ENCODE measurements at regions not wholly inside any gene's neighbourhood (a gene's known extent, or its start where the extent isn't known, plus 50 kb on each side); places are given as distances from the start of the nearest gene placed in this dataset.

DNA sequence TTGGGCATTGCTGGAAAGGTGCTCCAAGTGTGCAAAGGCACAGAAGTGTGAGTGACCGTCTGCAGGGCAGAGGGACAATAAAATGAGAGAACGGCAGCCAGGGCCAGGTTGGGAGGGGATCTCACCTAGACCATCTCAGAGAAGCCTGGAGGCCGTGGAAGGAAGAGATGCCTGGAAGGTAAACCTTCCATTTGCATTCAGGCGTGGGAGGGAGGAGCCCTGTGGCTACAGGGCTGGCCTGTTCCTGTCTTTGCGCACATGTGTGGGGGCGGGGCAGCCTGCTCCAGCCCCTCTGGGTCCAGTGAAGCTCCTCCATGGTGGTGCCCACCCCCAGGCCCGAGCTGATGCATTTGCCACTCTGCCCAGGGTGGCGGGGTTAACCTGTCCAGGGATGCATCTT lies 473.6 kb upstream of the MGMT start:
- Mint-ChIP-seq H3K36me3 (ENCODE audit: low read depth) (no peaks in the 10 kb centered on the region), H3K27me3 (peaks cover 2% of the 10 kb centered on the region), H3K4me1 (no peaks in the 10 kb centered on the region), H3K4me3 (no peak overlapping the region), H3K9me3 (no peaks in the 10 kb centered on the region), H3K27ac (no peak overlapping the region)
- intact Hi-C loops (cut with micrococcal nuclease), result no loop called here
- no peak for DNase-seq

DNA sequence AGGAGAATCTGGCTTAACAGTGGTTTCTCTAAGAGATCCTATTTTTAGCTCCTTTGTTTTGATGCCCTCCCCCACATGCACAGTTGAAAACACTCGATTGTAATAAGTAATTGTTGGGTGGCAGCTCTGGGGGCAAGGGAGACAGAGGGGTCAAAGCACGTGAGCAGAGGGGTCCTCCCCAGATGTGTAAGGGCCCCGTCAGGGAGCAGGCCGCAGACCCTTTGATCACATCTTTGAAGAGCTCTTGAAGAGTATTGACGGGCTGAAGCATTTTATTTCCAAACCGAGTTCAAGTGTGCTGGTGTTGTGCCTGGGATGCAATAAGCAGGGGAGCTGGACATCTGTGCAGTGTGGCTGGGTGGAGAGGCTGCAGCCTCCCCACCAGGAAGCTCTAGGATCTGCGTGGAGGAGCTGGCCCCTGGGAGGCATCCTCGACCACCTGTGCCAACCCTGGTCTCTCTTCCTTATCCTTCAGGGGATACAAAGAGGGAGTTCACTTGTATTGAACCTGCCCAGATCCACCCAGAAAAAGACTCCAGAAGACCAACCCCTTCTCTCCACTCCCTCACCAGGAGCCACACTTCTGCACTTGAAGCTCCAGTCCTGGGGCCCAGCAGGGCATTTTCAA lies 473.0 kb upstream of the MGMT start:
- H3K9me3 Mint-ChIP-seq, result no peaks in the 10 kb centered on the region
- peaks cover 2% of the 10 kb centered on the region for H3K27me3 Mint-ChIP-seq
- H3K4me3 Mint-ChIP-seq, result no peak overlapping the region
- no peak for DNase-seq
- no peaks in the 10 kb centered on the region for H3K4me1 Mint-ChIP-seq
- no peak overlapping the region for H3K27ac Mint-ChIP-seq
- intact Hi-C loops (cut with micrococcal nuclease), result no loop called here
- no peaks in the 10 kb centered on the region for H3K36me3 Mint-ChIP-seq (ENCODE audit: low read depth)

DNA sequence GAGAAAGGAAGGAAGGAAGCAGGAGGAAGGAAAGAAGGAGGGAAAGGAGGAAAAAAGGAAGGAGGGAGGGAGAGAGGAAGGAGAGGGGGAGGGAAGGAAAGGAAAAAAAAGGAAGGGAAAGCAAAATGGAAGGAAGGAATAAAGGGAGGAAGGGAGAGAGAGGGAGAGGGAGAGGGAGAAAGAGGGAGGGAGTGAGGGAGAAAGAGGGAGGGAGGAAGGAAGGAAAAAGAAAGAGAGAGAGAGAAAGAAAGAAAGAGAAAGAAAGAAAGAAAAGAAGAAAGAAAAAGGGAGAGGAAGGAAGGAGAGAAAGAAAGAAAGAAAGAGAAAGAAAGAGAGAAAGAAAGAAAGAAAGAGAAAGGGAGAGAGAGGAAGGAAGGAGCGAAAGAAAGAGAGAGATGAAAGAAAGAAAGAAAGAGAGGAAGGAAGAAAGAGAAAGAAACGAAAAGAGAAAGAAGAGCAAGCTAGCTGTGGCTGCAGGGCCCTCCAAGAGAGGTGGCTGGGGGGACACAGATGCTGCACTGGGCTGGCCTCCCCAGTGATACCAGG lies 472.4 kb upstream of the MGMT start:
- no peak overlapping the region for H3K4me3 Mint-ChIP-seq
- H3K27me3 Mint-ChIP-seq, result peaks cover 2% of the 10 kb centered on the region
- H3K27ac Mint-ChIP-seq, result no peak overlapping the region
- no peaks in the 10 kb centered on the region for H3K36me3 Mint-ChIP-seq (ENCODE audit: low read depth)
- no peaks in the 10 kb centered on the region for H3K9me3 Mint-ChIP-seq
- no peaks in the 10 kb centered on the region for H3K4me1 Mint-ChIP-seq
- intact Hi-C loops (cut with micrococcal nuclease), result no loop called here
- DNase-seq, result no peak

- Mint-ChIP-seq H3K4me1 (no peaks in the 10 kb centered on the region), H3K27me3 (peaks cover 2% of the 10 kb centered on the region), H3K9me3 (no peaks in the 10 kb centered on the region), H3K4me3 (no peak overlapping the region), H3K27ac (no peak overlapping the region), H3K36me3 (ENCODE audit: low read depth) (no peaks in the 10 kb centered on the region)
- DNase-seq, result no peak
- intact Hi-C loops (cut with micrococcal nuclease), result no loop called here
Measured at GRCh38 chr10:128995676-128996075, 471.4 kb upstream of the MGMT start.

DNA sequence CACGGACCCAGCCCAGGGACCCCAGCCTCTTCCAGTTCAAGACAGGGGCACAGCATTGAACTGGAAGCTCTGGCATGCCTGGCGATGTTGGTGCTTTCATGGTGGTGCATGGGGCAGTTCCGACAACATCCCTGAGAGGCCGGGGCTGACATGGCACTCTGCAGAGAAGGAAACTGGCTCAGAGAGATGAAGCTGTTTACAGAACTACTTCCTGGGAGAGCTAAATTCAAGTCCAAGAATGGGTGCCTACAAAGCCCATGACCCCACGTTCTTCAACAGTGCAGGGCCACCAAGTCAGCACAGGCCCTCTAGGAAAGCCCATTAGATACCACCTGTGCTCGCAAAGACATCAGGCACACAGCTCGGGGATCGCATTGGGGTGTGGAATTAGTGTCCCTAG lies 470.9 kb upstream of the MGMT start:
- DNase-seq, result no peak
- H3K27me3 Mint-ChIP-seq, result peaks cover 2% of the 10 kb centered on the region
- H3K9me3 Mint-ChIP-seq, result no peaks in the 10 kb centered on the region
- H3K4me1 Mint-ChIP-seq, result no peaks in the 10 kb centered on the region
- intact Hi-C loops (cut with micrococcal nuclease), result no loop called here
- H3K27ac Mint-ChIP-seq, result no peak overlapping the region
- no peak overlapping the region for H3K4me3 Mint-ChIP-seq
- no peaks in the 10 kb centered on the region for H3K36me3 Mint-ChIP-seq (ENCODE audit: low read depth)

DNA sequence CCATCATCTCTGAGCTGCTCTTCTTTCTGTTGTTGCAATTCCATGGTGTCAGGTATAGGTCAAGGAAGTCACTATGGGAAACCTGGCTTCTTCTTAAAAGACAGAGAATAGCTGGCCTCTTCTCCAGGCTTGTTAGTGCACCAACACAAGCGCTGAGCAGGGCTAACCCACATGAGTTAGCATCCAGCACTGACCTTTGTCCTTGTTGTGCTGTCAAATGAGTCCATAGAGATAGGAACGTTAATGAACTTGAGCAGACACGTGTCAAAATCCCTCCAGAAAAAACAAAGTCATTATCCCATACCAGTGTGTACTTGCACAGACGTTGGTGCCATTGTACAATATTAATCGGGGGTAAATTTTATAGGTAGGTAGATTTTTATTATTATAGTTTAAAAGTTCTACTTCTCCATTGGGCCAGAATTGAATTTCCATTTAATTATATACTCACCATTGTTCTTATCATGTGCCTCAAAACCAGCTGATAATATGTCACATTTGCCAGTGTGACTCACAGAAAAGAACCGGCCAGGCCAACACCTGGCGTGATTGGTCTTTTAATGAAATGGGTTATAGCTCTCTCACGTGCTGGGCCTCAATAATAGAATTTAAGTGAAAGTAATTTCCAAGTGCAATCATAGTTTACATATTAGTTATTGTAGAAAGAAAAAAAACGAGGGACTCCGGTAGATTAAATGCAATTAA lies 468.8 kb upstream of the MGMT start:
- no peak for DNase-seq
- H3K27me3 Mint-ChIP-seq, result no peaks in the 10 kb centered on the region
- H3K9me3 Mint-ChIP-seq, result no peaks in the 10 kb centered on the region
- H3K4me1 Mint-ChIP-seq, result no peaks in the 10 kb centered on the region
- no peaks in the 10 kb centered on the region for H3K36me3 Mint-ChIP-seq (ENCODE audit: low read depth)
- H3K27ac Mint-ChIP-seq, result no peak overlapping the region
- intact Hi-C loops (cut with micrococcal nuclease), result no loop called here
- no peak overlapping the region for H3K4me3 Mint-ChIP-seq

GRCh38 chr10:129004398-129004797 lies 462.6 kb upstream of the MGMT start:
- intact Hi-C loops (cut with micrococcal nuclease), result no loop called here
- Mint-ChIP-seq H3K4me3 (no peak overlapping the region), H3K4me1 (no peaks in the 10 kb centered on the region), H3K27me3 (peaks cover 4% of the 10 kb centered on the region), H3K36me3 (ENCODE audit: low read depth) (no peaks in the 10 kb centered on the region), H3K9me3 (peaks cover 6% of the 10 kb centered on the region), H3K27ac (no peak overlapping the region)
- no peak for DNase-seq

- Mint-ChIP-seq H3K36me3 (ENCODE audit: low read depth) (no peaks in the 10 kb centered on the region), H3K4me3 (no peak overlapping the region), H3K27me3 (peaks cover 5% of the 10 kb centered on the region), H3K27ac (no peak overlapping the region), H3K4me1 (no peaks in the 10 kb centered on the region), H3K9me3 (peaks cover 8% of the 10 kb centered on the region)
- no peak for DNase-seq
- intact Hi-C loops (cut with micrococcal nuclease), result no loop called here
Measured at GRCh38 chr10:129005080-129005479, 462.0 kb upstream of the MGMT start.

DNA sequence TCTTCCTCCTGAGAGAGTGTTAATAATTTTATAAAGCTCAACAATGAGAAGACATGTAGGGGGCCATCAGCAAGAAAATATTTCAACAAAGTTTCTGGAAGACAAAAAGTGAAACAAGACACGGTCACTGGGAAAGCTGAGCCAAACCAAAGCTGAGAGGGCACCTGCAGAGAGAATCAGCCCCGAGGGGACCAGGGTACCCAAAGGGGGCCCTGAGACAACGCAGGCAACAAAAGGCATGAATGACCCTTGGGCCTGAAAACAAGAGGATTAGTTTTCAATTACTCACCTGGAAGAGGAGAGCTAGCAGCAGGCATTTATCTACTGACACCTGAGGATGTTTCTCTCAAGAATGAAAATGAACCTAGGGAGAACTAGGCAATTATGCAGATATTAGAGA lies 461.2 kb upstream of the MGMT start:
- intact Hi-C loops (cut with micrococcal nuclease), result no loop called here
- DNase-seq, result no peak
- Mint-ChIP-seq H3K27me3 (peaks cover 5% of the 10 kb centered on the region), H3K4me3 (no peak overlapping the region), H3K36me3 (ENCODE audit: low read depth) (no peaks in the 10 kb centered on the region), H3K4me1 (no peaks in the 10 kb centered on the region), H3K9me3 (peaks cover 8% of the 10 kb centered on the region), H3K27ac (no peak overlapping the region)

- no peaks in the 10 kb centered on the region for H3K27me3 Mint-ChIP-seq
- DNase-seq, result no peak
- H3K9me3 Mint-ChIP-seq, result no peaks in the 10 kb centered on the region
- H3K4me1 Mint-ChIP-seq, result no peaks in the 10 kb centered on the region
- no peak overlapping the region for H3K27ac Mint-ChIP-seq
- H3K4me3 Mint-ChIP-seq, result no peak overlapping the region
- no peaks in the 10 kb centered on the region for H3K36me3 Mint-ChIP-seq (ENCODE audit: low read depth)
- intact Hi-C loops (cut with micrococcal nuclease), result no loop called here
Measured at GRCh38 chr10:129018511-129018910, 448.5 kb upstream of the MGMT start.

GRCh38 chr10:129020651-129021330 lies 446.2 kb upstream of the MGMT start:
- Mint-ChIP-seq H3K36me3 (ENCODE audit: low read depth) (no peaks in the 10 kb centered on the region), H3K4me3 (no peak overlapping the region), H3K4me1 (no peaks in the 10 kb centered on the region), H3K9me3 (no peaks in the 10 kb centered on the region), H3K27me3 (no peaks in the 10 kb centered on the region), H3K27ac (no peak overlapping the region)
- intact Hi-C loops (cut with micrococcal nuclease), result no loop called here
- no peak for DNase-seq

- H3K4me3 Mint-ChIP-seq, result no peak overlapping the region
- intact Hi-C loops (cut with micrococcal nuclease), result no loop called here
- no peaks in the 10 kb centered on the region for H3K36me3 Mint-ChIP-seq (ENCODE audit: low read depth)
- H3K27ac Mint-ChIP-seq, result no peak overlapping the region
- no peak for DNase-seq
- H3K9me3 Mint-ChIP-seq, result no peaks in the 10 kb centered on the region
- no peaks in the 10 kb centered on the region for H3K27me3 Mint-ChIP-seq
- H3K4me1 Mint-ChIP-seq, result no peaks in the 10 kb centered on the region
Measured at GRCh38 chr10:129021594-129022304, 445.3 kb upstream of the MGMT start.

GRCh38 chr10:129023082-129023481 lies 444.0 kb upstream of the MGMT start:
- no peak overlapping the region for H3K4me3 Mint-ChIP-seq
- DNase-seq, result no peak
- H3K9me3 Mint-ChIP-seq, result no peaks in the 10 kb centered on the region
- no peaks in the 10 kb centered on the region for H3K4me1 Mint-ChIP-seq
- H3K36me3 Mint-ChIP-seq (ENCODE audit: low read depth), result no peaks in the 10 kb centered on the region
- H3K27ac Mint-ChIP-seq, result no peak overlapping the region
- intact Hi-C loops (cut with micrococcal nuclease), result no loop called here
- peaks cover 6% of the 10 kb centered on the region for H3K27me3 Mint-ChIP-seq

DNA sequence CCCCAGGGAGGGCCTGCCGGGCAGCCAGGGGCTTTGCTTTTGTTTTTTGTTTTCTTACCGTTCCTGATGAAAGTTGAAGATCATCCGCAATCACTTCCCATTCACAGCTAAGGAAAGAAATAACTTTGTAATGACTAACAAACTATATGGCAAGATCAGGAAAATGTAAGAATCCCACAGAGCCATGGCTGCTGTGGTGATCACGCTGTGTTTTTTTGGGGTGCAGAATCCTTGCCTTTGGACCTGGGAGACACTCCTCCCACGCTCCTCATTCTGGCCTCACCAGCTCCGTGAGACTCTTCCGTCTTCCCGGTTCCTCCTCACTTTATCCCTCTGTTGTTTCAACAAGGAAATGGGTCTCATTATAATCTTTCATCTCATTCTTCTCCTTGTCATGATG lies 443.0 kb upstream of the MGMT start:
- H3K27ac Mint-ChIP-seq, result no peak overlapping the region
- H3K9me3 Mint-ChIP-seq, result no peaks in the 10 kb centered on the region
- H3K4me1 Mint-ChIP-seq, result no peaks in the 10 kb centered on the region
- intact Hi-C loops (cut with micrococcal nuclease), result no loop called here
- DNase-seq, result no peak
- H3K4me3 Mint-ChIP-seq, result no peak overlapping the region
- peaks cover 7% of the 10 kb centered on the region for H3K27me3 Mint-ChIP-seq
- no peaks in the 10 kb centered on the region for H3K36me3 Mint-ChIP-seq (ENCODE audit: low read depth)

Data from activated CD4-positive, alpha-beta T cell treated with anti-CD3 and anti-CD28 coated beads, Interleukin-2, amount 10 ng/mL, durations not matched to agents 24 days and 14 days (primary cell).